Hepatocyte (in vitro differentiated cells): ENCODE measurements at regions not wholly inside any gene's neighbourhood (a gene's known extent, or its start where the extent isn't known, plus 50 kb on each side); places are given as distances from the start of the nearest gene placed in this dataset.

ENCODE experiments used
- EZH2 ChIP-seq: fragments of 200-600 bp; sonication (generic); IDR thresholded peaks from 2 replicates; pipeline ENCODE4 v1.6.1; 2016; ENCODE audit warnings: antibody characterized with exemption, mild to moderate bottlenecking, borderline replicate concordance
- EZH2phosphoT487 ChIP-seq: fragments of 200-600 bp; sonication (generic); IDR thresholded peaks from one replicate; pipeline ENCODE4 v1.6.1; 2018; ENCODE audit warnings: antibody characterized with exemption, mild to moderate bottlenecking, low read depth, moderate library complexity; ENCODE audit not compliant: unreplicated experiment, severe bottlenecking
- TF ChIP-seq, protein P1 (sequence below): fragments of 200-600 bp; sonication (generic); IDR thresholded peaks from 2 replicates; pipeline ENCODE4 v1.5.1; 2016; ENCODE audit warnings: antibody characterized with exemption, mild to moderate bottlenecking; ENCODE audit not compliant: poor library complexity

DNA sequence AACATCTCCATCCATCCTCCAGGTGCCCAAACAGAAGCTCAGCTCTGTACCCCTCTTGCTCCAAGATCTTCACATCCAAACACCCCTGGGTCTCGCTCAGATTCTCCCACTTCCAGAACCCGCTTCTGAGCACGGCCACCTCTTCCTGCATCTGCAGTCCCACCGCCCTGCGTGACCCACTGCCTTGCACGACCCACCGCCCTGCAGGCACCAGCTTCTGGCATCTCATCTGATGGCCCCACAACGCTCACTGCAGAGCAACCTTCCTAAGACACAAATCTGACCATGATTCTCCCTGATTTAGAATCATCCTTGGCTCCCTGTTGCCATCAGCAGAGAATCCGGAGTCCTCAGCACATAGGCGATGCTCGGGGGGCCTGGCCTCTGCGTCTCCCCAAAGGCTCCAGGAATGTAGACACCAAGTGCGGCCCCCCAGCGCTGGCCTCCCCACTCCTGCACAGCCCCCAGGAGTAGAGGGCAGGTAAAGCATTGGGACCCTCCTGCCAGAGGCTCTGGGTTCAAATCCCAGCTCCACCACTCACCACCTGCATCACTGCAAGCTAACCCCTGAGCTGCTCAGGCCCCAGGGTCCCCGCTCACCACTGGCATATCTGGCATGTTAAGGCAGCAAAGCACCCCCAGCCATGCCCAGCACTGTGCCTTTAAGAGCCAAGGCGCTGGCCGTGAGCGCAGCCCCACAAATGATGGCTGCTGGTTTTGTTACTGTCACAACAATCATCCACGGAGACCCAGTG is 459.3 kb downstream of the BRD1 start:
- TF ChIP-seq, protein P1, sequence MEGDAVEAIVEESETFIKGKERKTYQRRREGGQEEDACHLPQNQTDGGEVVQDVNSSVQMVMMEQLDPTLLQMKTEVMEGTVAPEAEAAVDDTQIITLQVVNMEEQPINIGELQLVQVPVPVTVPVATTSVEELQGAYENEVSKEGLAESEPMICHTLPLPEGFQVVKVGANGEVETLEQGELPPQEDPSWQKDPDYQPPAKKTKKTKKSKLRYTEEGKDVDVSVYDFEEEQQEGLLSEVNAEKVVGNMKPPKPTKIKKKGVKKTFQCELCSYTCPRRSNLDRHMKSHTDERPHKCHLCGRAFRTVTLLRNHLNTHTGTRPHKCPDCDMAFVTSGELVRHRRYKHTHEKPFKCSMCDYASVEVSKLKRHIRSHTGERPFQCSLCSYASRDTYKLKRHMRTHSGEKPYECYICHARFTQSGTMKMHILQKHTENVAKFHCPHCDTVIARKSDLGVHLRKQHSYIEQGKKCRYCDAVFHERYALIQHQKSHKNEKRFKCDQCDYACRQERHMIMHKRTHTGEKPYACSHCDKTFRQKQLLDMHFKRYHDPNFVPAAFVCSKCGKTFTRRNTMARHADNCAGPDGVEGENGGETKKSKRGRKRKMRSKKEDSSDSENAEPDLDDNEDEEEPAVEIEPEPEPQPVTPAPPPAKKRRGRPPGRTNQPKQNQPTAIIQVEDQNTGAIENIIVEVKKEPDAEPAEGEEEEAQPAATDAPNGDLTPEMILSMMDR, result no peak
- TF ChIP-seq EZH2, result no peak
- TF ChIP-seq EZH2phosphoT487, result no peak
